Activated CD4-positive, alpha-beta T cell treated with anti-CD3 and anti-CD28 coated beads, Interleukin-2, amount 10 ng/mL, durations not matched to agents 7 days and 5 days (primary cell): ENCODE measurements at regions not wholly inside any gene's neighbourhood (a gene's known extent, or its start where the extent isn't known, plus 50 kb on each side); places are given as distances from the start of the nearest gene placed in this dataset.

Source experiments
- CTCF ChIA-PET: fragments of 350-600 bp; sonication (Branson Sonifier 250); formaldehyde crosslinking; loops from one replicate; lab custom pipeline; 2021; ENCODE audit warnings: antibody characterized with exemption; lab: Charles Lee
- POLR2A ChIA-PET: fragments of 350-600 bp; sonication (Branson Sonifier 250); formaldehyde crosslinking; loops from one replicate; lab custom pipeline; 2021; ENCODE audit warnings: antibody characterized with exemption; lab: Charles Lee
- DNase-seq: peaks from one replicate; pipeline ENCODE4 v3.0.0-alpha.2; 2020
- H3K27ac Mint-ChIP-seq: one replicate; pipeline ENCODE4 v1.8.0; 2021; ENCODE audit warnings: mild to moderate bottlenecking, moderate library complexity, mixed read lengths
- H3K27me3 Mint-ChIP-seq: one replicate; pipeline ENCODE4 v1.8.0; 2021; ENCODE audit warnings: mixed read lengths
- H3K36me3 Mint-ChIP-seq: one replicate; pipeline ENCODE4 v1.8.0; 2021; ENCODE audit warnings: low read depth, mixed read lengths
- H3K4me1 Mint-ChIP-seq: one replicate; pipeline ENCODE4 v1.8.0; 2021; ENCODE audit warnings: mixed read lengths
- H3K4me3 Mint-ChIP-seq: one replicate; pipeline ENCODE4 v1.8.0; 2021; ENCODE audit warnings: mild to moderate bottlenecking, moderate library complexity, mixed read lengths
- H3K9me3 Mint-ChIP-seq: one replicate; pipeline ENCODE4 v1.8.0; 2021; ENCODE audit warnings: mixed read lengths

DNA sequence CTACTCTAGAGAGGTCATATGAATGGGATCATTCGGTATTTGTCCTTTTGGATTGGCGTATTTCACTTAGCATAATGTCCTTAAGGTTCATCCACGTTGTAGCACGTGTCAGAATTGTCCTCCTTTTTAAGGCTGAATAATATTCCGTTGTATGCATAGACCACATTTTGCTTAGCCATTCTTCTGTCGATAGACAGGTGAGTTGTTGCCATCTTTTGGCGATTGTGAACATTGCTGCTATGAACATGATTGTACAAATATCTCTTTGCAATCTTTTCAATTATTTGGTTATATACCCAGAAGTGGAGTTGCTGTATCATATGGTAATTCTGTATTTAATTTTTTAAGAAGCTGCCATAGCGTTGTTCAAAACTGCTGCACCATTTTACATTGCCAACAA lies 52.4 kb upstream of the GOLGA8J start:
- no peak overlapping the region for H3K4me3 Mint-ChIP-seq
- CTCF ChIA-PET = no interaction called here

DNA sequence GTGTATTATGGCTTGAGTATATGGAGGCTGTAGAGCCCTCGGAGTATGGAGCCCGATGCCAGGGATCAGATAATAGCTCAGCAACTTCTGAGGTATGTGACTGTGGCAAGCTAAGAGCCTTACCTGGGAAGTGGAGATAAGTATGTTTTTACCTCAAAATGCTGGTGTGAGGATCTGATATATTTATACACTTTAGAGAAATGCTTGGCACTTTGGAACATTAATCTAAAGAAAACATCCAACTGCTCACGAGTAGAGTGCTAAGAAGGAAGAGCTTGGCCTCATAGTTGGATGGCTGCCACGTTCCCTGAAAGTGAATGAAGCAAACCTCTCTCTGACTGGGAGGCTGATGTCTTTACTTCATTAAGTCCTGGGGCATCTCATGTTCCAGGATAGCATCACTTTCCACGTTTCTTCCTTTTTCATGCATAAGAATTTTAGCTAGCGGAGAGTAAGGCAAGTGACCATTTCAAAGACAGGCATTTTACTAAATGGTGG lies 58.9 kb upstream of the GOLGA8J start:
- H3K9me3 Mint-ChIP-seq = no peaks in the 10 kb centered on the region
- POLR2A ChIA-PET = no interaction called here

More for the DNA sequence above, 52.4 kb upstream of the GOLGA8J start:
- Mint-ChIP-seq H3K4me1 (no peaks in the 10 kb centered on the region), H3K27me3 (peaks cover 6% of the 10 kb centered on the region), H3K36me3 (no peaks in the 10 kb centered on the region), H3K9me3 (no peaks in the 10 kb centered on the region), H3K27ac (no peak overlapping the region)
- POLR2A ChIA-PET = no interaction called here
- DNase-seq = no peak

DNA sequence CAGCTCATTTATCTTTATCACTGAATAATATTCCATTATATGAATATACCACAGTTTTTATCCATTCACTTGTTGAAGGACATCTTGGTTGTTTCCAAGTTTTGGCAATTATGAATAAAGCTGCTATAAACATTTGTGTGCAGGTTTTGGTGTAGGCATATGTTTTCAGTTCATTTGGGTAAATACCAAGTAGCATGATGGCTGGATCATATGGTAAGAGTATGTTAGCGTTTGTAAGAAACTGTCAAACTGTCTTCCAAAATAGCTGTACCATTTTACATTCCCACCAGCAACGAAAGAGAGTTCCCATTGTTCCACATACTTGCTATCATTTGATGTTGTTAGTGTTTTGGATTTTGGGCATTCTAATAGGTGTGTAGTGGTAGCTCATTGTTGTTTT lies 72.0 kb upstream of the GOLGA8J start:
- ChIA-PET CTCF (no interaction called here), POLR2A (no interaction called here)
- Mint-ChIP-seq H3K4me3 (no peak overlapping the region), H3K27ac (no peak overlapping the region), H3K4me1 (no peaks in the 10 kb centered on the region), H3K36me3 (no peaks in the 10 kb centered on the region), H3K27me3 (peaks cover 18% of the 10 kb centered on the region), H3K9me3 (no peaks in the 10 kb centered on the region)
- DNase-seq = no peak

More for the DNA sequence above, 58.9 kb upstream of the GOLGA8J start:
- no peaks in the 10 kb centered on the region for H3K4me1 Mint-ChIP-seq
- H3K4me3 Mint-ChIP-seq = no peak overlapping the region
- no peak overlapping the region for H3K27ac Mint-ChIP-seq
- no peak for DNase-seq
- CTCF ChIA-PET = no interaction called here
- peaks cover 21% of the 10 kb centered on the region for H3K27me3 Mint-ChIP-seq
- H3K36me3 Mint-ChIP-seq = no peaks in the 10 kb centered on the region

DNA sequence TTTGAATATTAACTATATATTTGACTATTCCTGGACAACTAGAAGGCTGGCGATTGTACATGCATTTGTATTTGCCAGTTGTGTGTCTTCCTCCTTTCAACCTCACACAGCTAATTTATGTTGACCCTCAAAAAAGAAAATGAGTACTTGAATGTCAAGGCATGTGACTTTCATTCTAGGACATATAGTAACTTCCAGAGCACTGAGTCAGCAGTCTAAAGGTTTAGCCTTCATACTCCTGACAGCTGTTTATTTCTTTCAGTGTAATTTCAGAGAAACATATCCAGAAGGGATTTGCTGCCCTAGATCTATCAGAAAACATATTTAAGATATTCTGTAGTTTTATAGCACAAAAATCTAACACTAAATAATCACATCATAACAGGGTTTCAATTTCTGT lies 74.6 kb upstream of the GOLGA8J start:
- no peak for DNase-seq
- Mint-ChIP-seq H3K27ac (no peak overlapping the region), H3K27me3 (peaks cover 8% of the 10 kb centered on the region), H3K4me1 (no peaks in the 10 kb centered on the region), H3K36me3 (no peaks in the 10 kb centered on the region), H3K9me3 (no peaks in the 10 kb centered on the region), H3K4me3 (no peak overlapping the region)
- ChIA-PET POLR2A (no interaction called here), CTCF (no interaction called here)

DNA sequence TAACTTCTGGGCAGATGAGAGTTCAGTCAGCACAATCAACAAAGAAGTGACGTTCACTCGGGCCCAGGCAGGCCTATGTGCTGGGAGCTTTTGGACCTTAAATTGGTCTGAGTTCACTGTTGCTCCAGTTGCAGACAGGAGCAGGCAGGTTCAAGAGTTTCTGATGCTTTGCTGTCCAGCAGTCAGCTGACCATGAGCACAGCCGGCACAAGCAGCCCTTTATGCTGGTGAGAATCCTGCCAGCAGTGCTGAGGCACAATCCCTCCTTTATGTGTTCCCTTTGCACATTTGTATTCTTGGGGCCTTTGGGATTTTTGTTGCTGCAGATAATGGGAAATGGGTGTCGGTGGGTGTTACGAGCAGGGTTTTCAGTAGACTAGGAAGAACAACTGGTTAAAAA lies 81.2 kb upstream of the GOLGA8J start:
- Mint-ChIP-seq H3K4me3 (no peak overlapping the region), H3K27ac (no peak overlapping the region), H3K36me3 (no peaks in the 10 kb centered on the region), H3K4me1 (no peaks in the 10 kb centered on the region), H3K9me3 (no peaks in the 10 kb centered on the region), H3K27me3 (peaks cover 4% of the 10 kb centered on the region)
- DNase-seq = no peak
- POLR2A ChIA-PET = no interaction called here
- CTCF ChIA-PET = no interaction called here

DNA sequence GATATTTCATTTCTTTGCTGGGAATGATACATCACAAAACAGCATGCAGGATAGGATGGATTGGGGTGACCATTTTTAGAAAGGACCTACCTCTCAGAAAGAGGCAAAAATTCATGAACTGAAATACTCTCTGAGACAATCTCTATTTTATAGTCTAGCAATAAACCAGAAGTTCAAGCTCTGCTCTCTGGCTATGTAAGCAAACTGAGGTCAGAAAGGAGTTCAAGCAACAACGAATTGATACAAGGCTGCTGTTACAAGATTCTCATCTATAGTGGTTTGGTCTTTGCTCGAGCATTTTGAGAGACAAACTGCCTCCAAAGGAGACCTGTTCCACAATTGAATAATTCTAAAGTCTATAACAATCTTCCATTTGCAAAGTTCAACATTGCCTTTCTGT lies 84.7 kb upstream of the GOLGA8J start:
- CTCF ChIA-PET = interaction anchor here (0.5 kb wide), 1 partner anchor 1223 kb away, joined by 3 read pairs; no protein-coding TSS in a partner anchor
- no peak overlapping the region for H3K27ac Mint-ChIP-seq
- no peaks in the 10 kb centered on the region for H3K36me3 Mint-ChIP-seq
- no peaks in the 10 kb centered on the region for H3K4me1 Mint-ChIP-seq
- H3K27me3 Mint-ChIP-seq = peaks cover 1% of the 10 kb centered on the region
- H3K9me3 Mint-ChIP-seq = no peaks in the 10 kb centered on the region
- no peak for DNase-seq
- POLR2A ChIA-PET = no interaction called here
- H3K4me3 Mint-ChIP-seq = no peak overlapping the region

DNA sequence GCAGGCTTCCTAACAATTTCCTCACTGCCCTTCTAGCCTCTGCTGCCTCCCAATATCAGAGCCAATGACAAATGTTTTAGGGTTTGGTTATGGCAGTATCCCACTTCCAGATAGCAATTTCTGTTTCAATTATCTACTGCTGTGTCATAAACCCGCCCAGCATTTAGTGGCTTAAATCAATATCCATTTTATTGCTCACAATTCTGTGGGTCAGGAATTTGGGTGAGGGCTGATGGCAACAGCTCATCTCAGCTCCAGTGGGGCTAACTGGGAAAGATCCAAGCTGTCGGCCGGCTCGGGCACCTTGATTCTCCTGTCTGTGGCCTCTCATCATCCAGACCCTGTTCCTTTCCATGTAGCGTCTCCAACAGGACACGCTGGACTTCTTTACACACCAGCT lies 85.3 kb upstream of the GOLGA8J start:
- DNase-seq = no peak
- H3K27me3 Mint-ChIP-seq = peaks cover 1% of the 10 kb centered on the region
- H3K4me1 Mint-ChIP-seq = no peaks in the 10 kb centered on the region
- POLR2A ChIA-PET = no interaction called here
- H3K4me3 Mint-ChIP-seq = no peak overlapping the region
- no peak overlapping the region for H3K27ac Mint-ChIP-seq
- CTCF ChIA-PET = interaction anchor here (0.5 kb wide), 1 partner anchor 1223 kb away, joined by 3 read pairs; no protein-coding TSS in a partner anchor
- H3K9me3 Mint-ChIP-seq = no peaks in the 10 kb centered on the region
- H3K36me3 Mint-ChIP-seq = no peaks in the 10 kb centered on the region

DNA sequence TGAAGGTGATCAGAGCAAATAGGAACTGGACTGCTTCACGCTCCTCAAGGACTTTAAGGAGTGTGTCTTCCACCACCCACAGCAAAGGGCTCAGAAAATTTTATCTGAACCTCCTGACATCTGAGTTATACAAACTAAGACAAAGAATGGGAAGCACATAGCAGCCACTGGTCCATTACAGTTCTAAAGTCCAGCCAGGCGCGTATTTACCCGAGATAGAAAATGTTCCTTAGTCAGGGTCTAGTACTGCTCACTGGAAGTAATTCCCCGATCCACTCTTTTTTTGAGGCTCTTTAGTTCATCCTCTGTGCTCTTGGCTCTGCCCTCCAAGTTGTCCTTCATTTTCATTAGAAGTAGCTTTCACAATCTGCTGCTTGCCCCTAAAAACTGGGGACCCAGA lies 88.5 kb upstream of the GOLGA8J start:
- Mint-ChIP-seq H3K36me3 (no peaks in the 10 kb centered on the region), H3K9me3 (no peaks in the 10 kb centered on the region), H3K4me1 (no peaks in the 10 kb centered on the region), H3K27me3 (peaks cover 5% of the 10 kb centered on the region), H3K4me3 (no peak overlapping the region), H3K27ac (no peak overlapping the region)
- DNase-seq = no peak
- ChIA-PET POLR2A (no interaction called here), CTCF (no interaction called here)

DNA sequence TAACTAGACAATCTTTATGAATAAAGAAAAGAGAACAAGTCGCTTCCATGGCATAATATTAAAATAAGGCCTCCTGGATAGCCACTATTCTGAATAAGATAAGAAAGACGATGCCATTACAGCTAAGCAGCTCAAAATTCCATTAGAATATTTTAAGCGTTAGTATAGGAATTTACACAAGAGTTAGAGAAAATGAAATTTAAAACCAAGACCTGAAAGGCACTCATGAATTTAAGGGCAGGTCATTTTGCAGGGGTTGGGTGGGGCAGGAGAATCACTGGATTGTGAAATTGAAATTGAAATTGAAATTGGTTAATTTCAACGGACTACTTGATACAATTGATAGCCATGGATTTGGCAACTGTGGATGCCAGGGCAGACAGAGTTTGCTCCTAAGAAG lies 91.8 kb upstream of the GOLGA8J start:
- CTCF ChIA-PET = no interaction called here
- Mint-ChIP-seq H3K27ac (no peak overlapping the region), H3K4me1 (no peaks in the 10 kb centered on the region), H3K9me3 (no peaks in the 10 kb centered on the region), H3K36me3 (no peaks in the 10 kb centered on the region), H3K27me3 (peaks cover 8% of the 10 kb centered on the region), H3K4me3 (no peak overlapping the region)
- no peak for DNase-seq
- POLR2A ChIA-PET = no interaction called here

DNA sequence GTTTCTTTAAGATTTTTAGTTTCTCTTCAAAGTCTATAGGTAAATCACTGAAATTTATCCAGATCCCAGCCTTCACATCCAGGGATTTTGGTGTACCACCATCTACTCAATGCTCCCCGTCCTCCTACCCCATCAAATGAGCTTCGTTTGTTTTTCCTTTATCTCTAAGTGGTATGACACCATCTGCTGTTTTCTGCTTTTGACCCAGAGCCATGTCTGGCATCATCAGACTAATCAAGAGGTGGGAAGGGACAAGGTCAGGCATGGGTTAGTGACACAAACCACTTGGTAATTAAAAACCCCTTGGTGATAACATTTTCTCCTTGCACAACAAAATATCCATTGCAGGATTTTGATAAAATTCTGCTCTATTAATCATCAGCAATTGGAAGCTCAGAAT lies 92.7 kb upstream of the GOLGA8J start:
- Mint-ChIP-seq H3K27ac (no peak overlapping the region), H3K27me3 (peaks cover 11% of the 10 kb centered on the region), H3K4me3 (no peak overlapping the region), H3K4me1 (no peaks in the 10 kb centered on the region), H3K36me3 (no peaks in the 10 kb centered on the region), H3K9me3 (no peaks in the 10 kb centered on the region)
- CTCF ChIA-PET = interaction anchor here (0.5 kb wide), 1 partner anchor 63 kb away, joined by 3 read pairs; no protein-coding TSS in a partner anchor
- no peak for DNase-seq
- POLR2A ChIA-PET = no interaction called here

DNA sequence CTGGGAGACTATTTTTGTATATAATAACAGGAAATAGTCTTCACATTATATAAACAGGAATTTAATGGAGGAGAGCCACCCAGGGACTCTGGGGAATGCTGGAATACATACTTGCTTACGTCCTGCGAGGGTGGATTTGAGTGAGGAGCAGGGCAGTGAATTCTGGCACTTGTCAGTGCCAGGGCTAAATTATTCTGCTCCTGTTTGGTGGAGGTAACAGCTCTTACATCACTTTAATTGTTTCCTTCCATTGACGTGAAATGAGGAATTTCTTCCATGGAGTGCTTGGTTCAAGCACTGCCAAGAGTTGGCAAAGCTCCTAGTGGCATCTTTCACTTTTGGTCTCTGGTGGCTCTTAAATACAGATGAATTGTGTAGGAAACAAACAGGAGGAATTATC lies 94.1 kb upstream of the GOLGA8J start:
- Mint-ChIP-seq H3K4me1 (no peaks in the 10 kb centered on the region), H3K36me3 (no peaks in the 10 kb centered on the region), H3K27ac (no peak overlapping the region), H3K4me3 (no peak overlapping the region), H3K9me3 (no peaks in the 10 kb centered on the region), H3K27me3 (peaks cover 11% of the 10 kb centered on the region)
- no peak for DNase-seq
- ChIA-PET CTCF (no interaction called here), POLR2A (no interaction called here)

DNA sequence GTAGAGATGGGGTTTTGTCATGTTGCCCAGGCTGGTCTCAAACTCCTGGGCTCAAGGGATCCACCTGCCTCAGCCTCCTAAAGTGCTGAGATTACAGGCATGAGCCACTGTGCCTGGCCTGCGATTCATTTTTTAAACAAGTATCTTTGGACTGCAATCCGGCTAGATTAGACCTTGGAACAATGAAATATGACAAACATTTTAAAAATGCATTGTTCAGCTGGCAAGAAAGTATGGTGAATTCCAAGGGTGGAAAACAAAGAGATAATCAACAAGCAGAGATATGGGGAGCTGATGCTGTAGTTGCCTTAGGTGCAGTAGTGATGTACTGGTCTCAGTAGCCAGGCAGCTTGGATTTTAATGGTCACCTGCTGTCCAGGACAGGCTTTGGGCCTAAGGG lies 95.8 kb upstream of the GOLGA8J start:
- H3K4me1 Mint-ChIP-seq = no peaks in the 10 kb centered on the region

DNA sequence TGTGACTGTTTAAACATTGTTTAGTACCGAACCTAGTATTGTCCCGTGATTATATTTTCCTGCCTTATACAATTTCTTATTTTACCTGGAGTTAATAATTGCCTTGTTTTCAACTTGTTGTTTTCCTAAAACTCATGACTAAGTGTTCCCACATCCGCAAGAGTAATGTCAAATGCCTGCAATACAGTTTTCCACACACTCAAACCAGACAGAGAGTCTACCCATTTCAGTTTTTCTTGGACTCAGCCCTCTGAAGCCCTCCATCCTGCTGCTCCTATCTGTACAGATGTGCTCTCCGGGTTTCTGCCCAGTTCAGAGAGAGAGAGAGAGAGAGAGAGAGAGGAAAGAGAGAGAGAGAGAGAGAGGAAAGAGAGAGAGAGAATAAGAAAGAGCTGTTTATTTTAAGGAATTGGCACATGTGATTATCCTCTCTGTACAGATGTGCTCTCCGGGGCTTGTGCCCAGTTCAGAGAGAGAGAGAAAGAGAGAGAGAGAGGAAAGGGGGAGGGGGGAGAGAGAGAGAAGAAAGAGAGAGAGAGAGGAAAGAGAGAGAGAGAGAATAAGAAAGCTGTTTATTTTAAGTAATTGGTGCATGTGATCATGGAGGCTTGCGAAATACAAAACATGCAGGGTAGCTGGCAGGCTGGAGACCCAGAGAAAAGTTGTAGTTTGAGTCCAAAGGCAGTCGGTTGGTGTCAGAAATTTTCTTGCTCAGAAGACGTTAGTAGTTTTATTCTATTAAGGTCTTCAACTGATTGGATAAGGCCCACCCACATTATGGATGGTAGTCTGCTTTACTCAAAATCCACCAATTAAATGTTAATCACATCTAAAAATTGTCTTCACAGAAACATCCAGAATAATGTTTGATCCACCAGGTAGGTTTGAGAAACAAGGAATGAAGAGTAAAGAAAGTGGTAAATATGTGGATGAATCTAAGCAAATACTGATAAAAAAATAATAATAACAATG lies 104.1 kb upstream of the GOLGA8J start:
- no peaks in the 10 kb centered on the region for H3K36me3 Mint-ChIP-seq
- POLR2A ChIA-PET = no interaction called here
- H3K4me1 Mint-ChIP-seq = no peaks in the 10 kb centered on the region
- H3K27me3 Mint-ChIP-seq = peaks cover 6% of the 10 kb centered on the region
- H3K27ac Mint-ChIP-seq = no peak overlapping the region
- no peaks in the 10 kb centered on the region for H3K9me3 Mint-ChIP-seq
- CTCF ChIA-PET = no interaction called here
- no peak overlapping the region for H3K4me3 Mint-ChIP-seq
- DNase-seq = no peak

More for the DNA sequence above, 95.8 kb upstream of the GOLGA8J start:
- Mint-ChIP-seq H3K4me3 (no peak overlapping the region), H3K9me3 (no peaks in the 10 kb centered on the region), H3K36me3 (no peaks in the 10 kb centered on the region), H3K27me3 (peaks cover 11% of the 10 kb centered on the region), H3K27ac (no peak overlapping the region)
- CTCF ChIA-PET = no interaction called here
- no peak for DNase-seq
- POLR2A ChIA-PET = no interaction called here
